HEK293T (cell line): ENCODE measurements at regions not wholly inside any gene's neighbourhood (a gene's known extent, or its start where the extent isn't known, plus 50 kb on each side); places are given as distances from the start of the nearest gene placed in this dataset.

Experiments
- CTCF ChIA-PET: fragments of 350-600 bp; formaldehyde crosslinking; extraction: SDS; loops from one replicate; lab custom pipeline; 2021; ENCODE audit warnings: antibody characterized with exemption, inconsistent platforms; lab: Yijun Ruan, JAX
- POLR2A ChIA-PET: fragments of 350-600 bp; formaldehyde crosslinking; extraction: SDS; loops from one replicate; lab custom pipeline; 2020; ENCODE audit warnings: antibody characterized with exemption, inconsistent platforms; lab: Yijun Ruan, JAX
- DNase-seq: peaks from one replicate; pipeline ENCODE4 v3.0.0; 2012; ENCODE audit warnings: mixed read lengths; ENCODE audit errors: extremely low spot score
- ARNT ChIP-seq: fragments of 450-650 bp; IDR thresholded peaks from 2 replicates; pipeline ENCODE4 v1.6.1; 2017; ENCODE audit warnings: mild to moderate bottlenecking
- BHLHE40 ChIP-seq: fragments of 450-650 bp; IDR thresholded peaks from 2 replicates; pipeline ENCODE4 v1.6.1; 2016; ENCODE audit warnings: mild to moderate bottlenecking, moderate library complexity, borderline replicate concordance
- CTBP1 ChIP-seq: fragments of 450-650 bp; IDR thresholded peaks from 2 replicates; pipeline ENCODE4 v1.6.1; 2016; ENCODE audit warnings: borderline replicate concordance
- ELF4 ChIP-seq: fragments of 450-650 bp; IDR thresholded peaks from 2 replicates; pipeline ENCODE4 v1.6.1; 2017; ENCODE audit warnings: antibody characterized with exemption
- FOXA1 ChIP-seq: fragments of 450-650 bp; IDR thresholded peaks from 2 replicates; pipeline ENCODE4 v1.6.1; 2016; ENCODE audit warnings: mild to moderate bottlenecking
- FOXK2 ChIP-seq: fragments of 450-650 bp; IDR thresholded peaks from 2 replicates; pipeline ENCODE4 v1.6.1; 2016; ENCODE audit warnings: mild to moderate bottlenecking
- FOXM1 ChIP-seq: fragments of 450-650 bp; IDR thresholded peaks from 2 replicates; pipeline ENCODE4 v1.6.1; 2017; ENCODE audit warnings: mild to moderate bottlenecking, borderline replicate concordance
- HDGF ChIP-seq: fragments of 450-650 bp; IDR thresholded peaks from 2 replicates; pipeline ENCODE4 v1.6.1; 2017; ENCODE audit warnings: antibody characterized with exemption, borderline replicate concordance
- L3MBTL2 ChIP-seq: fragments of 450-650 bp; conservative IDR thresholded peaks from 2 replicates; pipeline ENCODE4 v1.6.1; 2016; ENCODE audit warnings: mild to moderate bottlenecking
- LEF1 ChIP-seq: fragments of 450-650 bp; IDR thresholded peaks from 2 replicates; pipeline ENCODE4 v1.6.1; 2017; ENCODE audit warnings: mild to moderate bottlenecking, borderline replicate concordance
- NFRKB ChIP-seq: fragments of 450-650 bp; IDR thresholded peaks from 2 replicates; pipeline ENCODE4 v1.6.1; 2016; ENCODE audit warnings: mild to moderate bottlenecking, moderate library complexity
- PKNOX1 ChIP-seq: fragments of 450-650 bp; IDR thresholded peaks from 2 replicates; pipeline ENCODE4 v1.6.1; 2016
- SP1 ChIP-seq: fragments of 450-650 bp; IDR thresholded peaks from 2 replicates; pipeline ENCODE4 v1.6.1; 2017
- SUZ12 ChIP-seq: fragments of 450-650 bp; IDR thresholded peaks from 2 replicates; pipeline ENCODE4 v1.6.1; 2016; ENCODE audit warnings: mild to moderate bottlenecking
- TARDBP ChIP-seq: fragments of 450-650 bp; IDR thresholded peaks from 2 replicates; pipeline ENCODE4 v1.6.1; 2016
- ZNF384 ChIP-seq: fragments of 450-650 bp; IDR thresholded peaks from 2 replicates; pipeline ENCODE4 v1.6.1; 2016

DNA sequence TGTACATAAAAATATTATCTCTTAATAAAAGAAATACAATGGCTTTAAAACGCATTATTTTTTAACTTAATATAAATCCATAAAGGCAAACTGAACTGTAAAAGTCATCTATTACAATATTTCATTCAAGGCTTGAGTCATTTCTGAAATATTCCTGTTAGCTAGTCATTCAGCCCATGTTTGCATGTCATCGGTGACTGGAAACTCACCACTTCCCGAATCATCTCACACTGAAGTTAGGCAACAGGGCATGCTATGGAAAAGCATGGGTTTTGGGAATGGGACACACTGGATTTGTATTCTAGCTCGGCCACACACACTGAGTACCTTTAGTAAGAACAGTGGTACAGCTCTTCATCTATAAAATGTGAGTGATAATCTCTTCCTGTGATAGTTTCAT, 691.1 kb upstream of the C9orf72 start:
- ChIA-PET POLR2A (no interaction called here), CTCF (no interaction called here)
- TF ChIP-seq HDGF, result no peak
- TF ChIP-seq ELF4, result no peak
- TF ChIP-seq NFRKB, result no peak
- TF ChIP-seq BHLHE40, result no peak
- no peak for TF ChIP-seq FOXK2
- TF ChIP-seq SUZ12, result no peak
- TF ChIP-seq FOXM1, result no peak
- no peak for TF ChIP-seq ARNT
- DNase-seq, result no peak

- TF ChIP-seq ZNF384 (no peak), SUZ12 (no peak), FOXK2 (no peak), HDGF (no peak), NFRKB (no peak), PKNOX1 (no peak), TARDBP (no peak), LEF1 (no peak), ARNT (no peak), L3MBTL2 (no peak), SP1 (no peak), CTBP1 (no peak), BHLHE40 (no peak), FOXA1 (no peak), ELF4 (no peak), FOXM1 (no peak)
- no peak for DNase-seq
- ChIA-PET POLR2A (no interaction called here), CTCF (no interaction called here)
Measured at GRCh38 chr9:28267351-28267750, 694.1 kb upstream of the C9orf72 start.

- TF ChIP-seq FOXM1 (no peak), ARNT (no peak), L3MBTL2 (no peak), ZNF384 (no peak), BHLHE40 (no peak), CTBP1 (no peak), NFRKB (no peak), ELF4 (no peak), FOXK2 (no peak), SUZ12 (no peak), HDGF (no peak), PKNOX1 (no peak), SP1 (no peak), FOXA1 (no peak), TARDBP (no peak)
- CTCF ChIA-PET, result no interaction called here
- no peak for DNase-seq
- POLR2A ChIA-PET, result no interaction called here
Measured at GRCh38 chr9:28270156-28270555, 696.9 kb upstream of the C9orf72 start.

DNA sequence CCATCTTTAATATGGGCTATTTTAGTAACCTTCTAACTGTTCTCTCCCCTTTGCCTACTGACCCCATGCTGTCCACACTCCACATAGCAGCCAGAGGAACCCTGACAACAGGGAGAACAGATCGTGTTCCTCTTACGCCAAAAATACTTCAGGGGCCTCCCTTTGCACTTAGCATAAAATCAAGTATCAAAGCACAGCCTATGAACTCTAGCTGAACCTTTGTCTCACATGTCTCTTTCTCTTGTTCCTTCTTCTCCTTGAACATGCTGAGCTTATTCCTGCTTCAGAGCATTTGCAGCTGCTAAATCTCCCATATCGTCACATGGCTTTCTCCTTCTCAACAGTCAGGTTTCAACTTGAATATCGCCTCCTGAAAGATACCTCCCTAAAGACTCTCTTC, 698.8 kb upstream of the C9orf72 start:
- DNase-seq, result no peak
- no peak for TF ChIP-seq LEF1
- TF ChIP-seq FOXA1, result no peak
- no peak for TF ChIP-seq FOXM1
- TF ChIP-seq FOXK2, result no peak
- no peak for TF ChIP-seq HDGF
- no peak for TF ChIP-seq TARDBP
- TF ChIP-seq ZNF384, result no peak
- TF ChIP-seq CTBP1, result no peak
- CTCF ChIA-PET, result no interaction called here
- POLR2A ChIA-PET, result no interaction called here

DNA sequence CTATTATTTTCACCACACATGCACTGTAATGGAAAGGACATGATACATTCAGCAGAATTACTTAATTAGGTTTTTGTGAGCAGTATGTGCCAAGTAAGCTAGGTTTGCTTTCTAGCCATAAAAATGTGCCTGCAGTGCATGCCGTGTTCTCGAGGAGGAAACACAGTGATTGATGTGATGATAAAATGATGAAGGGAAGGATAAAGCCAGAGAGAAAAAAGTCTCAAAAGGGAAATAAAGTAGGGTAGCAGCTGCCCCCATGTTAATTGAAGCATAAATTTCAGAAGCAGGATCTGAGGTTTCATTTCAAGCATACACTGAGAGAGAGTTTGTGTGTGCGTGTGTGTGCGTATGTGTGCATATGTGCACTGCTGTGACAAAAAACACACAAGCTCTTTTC, 714.2 kb upstream of the C9orf72 start:
- no peak for TF ChIP-seq FOXM1
- TF ChIP-seq SP1, result no peak
- no peak for TF ChIP-seq FOXK2
- no peak for TF ChIP-seq PKNOX1
- TF ChIP-seq FOXA1, result no peak
- no peak for TF ChIP-seq L3MBTL2
- TF ChIP-seq SUZ12, result no peak
- TF ChIP-seq ELF4, result no peak
- POLR2A ChIA-PET, result no interaction called here
- CTCF ChIA-PET, result interaction anchor here (0.7 kb wide), 1 partner anchor 8 kb away, joined by 3 read pairs; no protein-coding TSS in a partner anchor
- no peak for DNase-seq

GRCh38 chr9:28289746-28290145, 716.5 kb upstream of the C9orf72 start:
- no peak for TF ChIP-seq ARNT
- TF ChIP-seq SUZ12, result no peak
- no peak for TF ChIP-seq NFRKB
- TF ChIP-seq FOXM1, result no peak
- no peak for TF ChIP-seq ZNF384
- no peak for TF ChIP-seq LEF1
- TF ChIP-seq TARDBP, result no peak
- ChIA-PET POLR2A (no interaction called here), CTCF (no interaction called here)
- no peak for DNase-seq

DNA sequence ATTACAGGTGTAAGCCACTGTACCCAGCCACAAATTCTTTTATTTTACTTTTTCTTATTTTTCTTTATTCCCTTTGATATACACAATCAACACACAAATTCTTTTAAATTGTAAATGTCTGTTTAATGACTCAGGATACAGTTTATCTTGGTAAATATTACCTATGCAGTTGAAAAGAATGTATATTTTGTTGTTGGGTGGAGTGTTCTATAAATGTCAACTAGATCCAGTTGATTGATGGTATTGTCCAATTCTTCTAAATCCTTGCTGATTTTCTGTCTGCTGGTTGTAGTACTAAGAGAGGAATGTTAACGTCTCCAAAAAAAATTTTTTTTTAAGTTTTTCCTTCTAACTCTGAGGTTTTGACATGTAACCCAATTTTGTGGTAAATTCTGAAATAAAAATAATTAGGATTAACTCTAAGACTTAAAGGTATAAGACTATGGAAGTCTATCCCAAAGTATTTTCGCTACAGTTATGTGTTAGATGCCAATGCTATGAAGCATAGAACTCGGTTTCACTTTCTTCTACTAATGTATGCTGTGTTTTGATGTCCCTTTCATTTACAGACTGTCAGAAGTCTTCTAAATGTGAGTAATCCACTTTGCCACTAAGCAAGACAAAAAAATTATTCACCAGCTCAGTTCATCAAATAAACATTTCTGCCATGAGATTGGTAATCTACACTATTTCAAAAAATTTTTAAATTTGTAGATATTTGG, 720.2 kb upstream of the C9orf72 start:
- DNase-seq, result no peak
- TF ChIP-seq SP1, result no peak
- TF ChIP-seq FOXM1, result no peak
- no peak for TF ChIP-seq FOXA1
- no peak for TF ChIP-seq NFRKB
- no peak for TF ChIP-seq SUZ12
- no peak for TF ChIP-seq CTBP1
- TF ChIP-seq ZNF384, result no peak
- TF ChIP-seq HDGF, result no peak
- TF ChIP-seq FOXK2, result no peak
- no peak for TF ChIP-seq ARNT
- no peak for TF ChIP-seq BHLHE40
- no peak for TF ChIP-seq ELF4
- TF ChIP-seq LEF1, result no peak
- no peak for TF ChIP-seq TARDBP
- TF ChIP-seq L3MBTL2, result no peak
- TF ChIP-seq PKNOX1, result no peak
- ChIA-PET POLR2A (no interaction called here), CTCF (no interaction called here)
